ENCODE measurements at regions not wholly inside any gene's neighbourhood (a gene's known extent, or its start where the extent isn't known, plus 50 kb on each side); places are given as distances from the start of the nearest gene placed in this dataset.
"Not testable (repeated sequence)": the region's sequence is repeated elsewhere in the genome, so short reads cannot be mapped to it uniquely, and the experiment has no call there.

DNA sequence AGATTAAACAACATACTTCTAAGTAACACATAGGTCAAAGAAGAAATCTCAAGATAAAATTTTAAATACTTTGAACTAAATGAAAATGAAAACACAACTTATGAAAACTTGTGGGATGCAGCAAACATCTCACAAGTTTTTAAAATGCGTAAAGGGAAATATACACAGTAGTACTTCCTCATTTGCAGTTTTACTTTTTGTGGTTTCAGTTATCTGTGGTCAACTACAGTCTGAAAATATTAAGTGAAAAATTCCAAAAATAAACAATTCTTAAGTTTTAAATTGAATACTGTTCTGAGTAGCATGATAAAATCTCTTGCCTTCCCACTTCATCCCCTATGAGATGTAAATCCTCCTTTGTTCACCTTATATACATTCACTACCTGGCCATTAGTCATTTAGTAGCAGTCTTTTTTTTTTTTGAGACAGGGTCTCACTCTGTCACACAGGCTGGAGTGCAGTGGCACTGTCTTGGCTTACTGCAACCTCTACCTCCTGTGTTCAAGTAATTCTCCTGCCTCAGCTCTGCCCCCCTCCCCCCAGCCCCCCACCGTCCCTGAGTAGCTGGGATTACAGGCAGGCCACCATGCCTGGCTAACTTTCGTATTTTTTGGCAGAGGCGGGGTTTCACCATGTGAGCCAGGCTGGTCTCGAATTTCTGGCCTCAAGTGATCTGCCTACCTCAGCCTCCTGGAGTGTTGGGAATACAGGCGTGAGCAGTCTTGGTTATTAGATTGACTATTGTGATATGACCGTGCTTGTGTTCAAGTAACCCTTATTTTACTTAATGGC is 154.6 kb upstream of the AHI1 start:
- no peak for DNase-seq (ENCODE audit: low spot score)

DNA sequence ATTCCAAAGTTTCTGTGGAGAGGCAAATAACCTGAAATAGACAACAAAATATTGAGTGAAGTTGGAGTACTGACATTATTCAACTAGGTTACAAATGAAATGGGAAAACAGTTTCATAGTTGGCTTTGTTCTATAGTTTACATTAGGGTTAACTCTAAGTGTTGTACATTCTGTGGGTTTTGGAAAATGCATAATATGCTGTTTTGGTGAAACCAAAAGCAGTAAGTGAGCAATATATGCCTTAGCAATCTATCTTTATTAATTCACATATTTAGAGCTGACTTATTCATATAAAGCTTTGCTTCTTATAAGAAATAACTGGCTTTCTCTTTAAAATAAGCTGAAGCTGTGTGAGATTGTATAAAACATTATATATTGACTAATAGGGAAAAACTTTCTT is 157.5 kb upstream of the AHI1 start:
- DNase-seq (ENCODE audit: low spot score) = no peak

- DNase-seq (ENCODE audit: low spot score) = no peak
These were observed 159.7 kb upstream of the AHI1 start for GRCh38 chr6:135657207-135657606.

DNA sequence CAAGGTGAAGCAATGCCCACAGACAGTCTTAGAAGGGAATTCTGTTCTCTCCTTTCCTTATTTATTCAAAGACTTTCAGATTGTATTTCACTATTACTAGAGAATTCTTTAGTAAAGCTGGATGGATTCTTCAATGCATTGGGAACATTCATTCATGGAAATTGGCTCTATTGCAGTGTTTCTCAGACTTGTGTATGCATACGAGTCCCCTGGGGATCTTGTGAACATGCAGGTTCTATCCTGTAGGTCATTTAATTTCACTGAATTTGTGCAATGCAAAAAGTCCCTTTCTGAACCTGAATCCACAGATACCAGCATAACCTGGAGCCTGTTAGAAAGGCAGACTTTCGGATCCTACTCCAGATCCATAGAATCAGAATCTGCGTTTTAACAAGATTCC is 160.9 kb upstream of the AHI1 start:
- DNase-seq (ENCODE audit: low spot score) = no peak

DNA sequence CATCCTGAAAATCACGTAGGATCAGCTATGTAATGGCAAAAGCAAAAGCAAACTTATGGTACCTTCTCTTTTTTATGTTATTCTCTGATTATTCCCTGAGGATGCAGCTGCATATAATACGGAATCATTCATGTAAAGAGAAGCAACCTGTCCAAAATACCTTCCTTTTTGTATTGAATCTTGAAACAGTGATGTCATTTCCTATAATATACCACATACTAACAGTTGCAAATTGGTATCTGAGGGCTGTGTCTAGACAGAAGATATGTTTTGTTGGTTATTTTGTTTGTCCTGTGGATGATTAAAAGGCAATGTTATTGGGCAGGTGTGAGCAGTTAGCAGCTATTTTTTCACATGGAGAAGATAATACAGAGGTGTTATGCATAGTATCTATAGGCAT is 161.4 kb upstream of the AHI1 start:
- DNase-seq (ENCODE audit: low spot score) = no peak

GRCh38 chr6:135664527-135664926 is 167.0 kb upstream of the AHI1 start:
- no peak for DNase-seq (ENCODE audit: low spot score)

- DNase-seq (ENCODE audit: low spot score) = no peak
These were observed 168.4 kb upstream of the AHI1 start for GRCh38 chr6:135665935-135666334.

DNA sequence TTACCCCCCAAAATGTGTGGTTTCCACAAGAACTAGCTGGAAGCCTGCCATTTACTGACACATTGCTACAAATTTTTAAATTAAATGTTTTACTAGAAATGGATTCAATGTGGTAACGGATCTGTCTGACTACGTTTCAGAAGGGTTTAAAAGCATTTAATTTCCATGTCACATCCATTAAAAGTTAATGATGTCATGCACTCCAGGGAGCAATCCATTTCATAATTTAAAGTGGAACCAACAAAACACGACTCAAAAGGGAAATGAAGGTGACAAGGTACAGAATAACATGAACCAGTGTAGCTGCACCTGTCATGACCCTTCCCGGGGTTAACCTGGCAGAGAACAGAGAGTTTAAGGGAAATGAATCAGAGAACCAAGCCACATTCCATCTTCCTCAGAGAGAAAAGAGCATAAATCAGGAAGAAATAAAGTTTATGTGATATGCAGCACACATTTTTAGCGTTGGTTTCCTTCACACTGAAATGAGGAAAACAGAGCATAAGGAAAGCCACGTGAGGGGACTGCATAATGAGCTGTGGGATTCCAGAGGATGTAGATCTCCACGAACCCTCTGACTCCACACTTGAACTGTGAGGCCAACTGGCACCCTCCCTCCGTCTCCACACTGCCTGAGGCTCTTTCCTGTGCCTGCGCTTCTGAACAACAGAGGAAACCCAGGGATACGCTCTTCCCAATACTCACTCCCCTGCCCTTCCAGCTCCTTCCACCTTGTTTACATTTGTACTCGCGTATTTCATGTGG is 170.3 kb upstream of the AHI1 start:
- DNase-seq (ENCODE audit: low spot score) = no peak

DNA sequence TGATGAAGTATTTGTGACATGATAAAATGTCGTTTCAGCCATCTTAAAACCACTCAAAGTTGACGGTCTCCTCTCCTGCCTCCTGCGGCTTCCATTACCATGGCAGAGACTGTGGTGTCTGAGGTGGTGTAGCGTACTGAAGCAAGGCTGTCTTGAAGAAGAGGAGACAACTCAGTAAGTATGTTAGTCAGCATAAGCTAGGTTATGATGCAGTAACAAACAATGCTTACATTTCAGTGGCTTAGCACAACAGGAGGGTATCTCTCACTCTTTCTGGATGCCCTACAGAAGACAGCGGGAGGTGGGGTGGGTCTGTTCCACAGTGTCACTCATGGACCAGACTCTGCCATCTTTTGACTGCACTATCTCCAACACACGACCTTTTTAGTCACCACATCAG is 174.7 kb upstream of the AHI1 start:
- no peak for DNase-seq (ENCODE audit: low spot score)

DNA sequence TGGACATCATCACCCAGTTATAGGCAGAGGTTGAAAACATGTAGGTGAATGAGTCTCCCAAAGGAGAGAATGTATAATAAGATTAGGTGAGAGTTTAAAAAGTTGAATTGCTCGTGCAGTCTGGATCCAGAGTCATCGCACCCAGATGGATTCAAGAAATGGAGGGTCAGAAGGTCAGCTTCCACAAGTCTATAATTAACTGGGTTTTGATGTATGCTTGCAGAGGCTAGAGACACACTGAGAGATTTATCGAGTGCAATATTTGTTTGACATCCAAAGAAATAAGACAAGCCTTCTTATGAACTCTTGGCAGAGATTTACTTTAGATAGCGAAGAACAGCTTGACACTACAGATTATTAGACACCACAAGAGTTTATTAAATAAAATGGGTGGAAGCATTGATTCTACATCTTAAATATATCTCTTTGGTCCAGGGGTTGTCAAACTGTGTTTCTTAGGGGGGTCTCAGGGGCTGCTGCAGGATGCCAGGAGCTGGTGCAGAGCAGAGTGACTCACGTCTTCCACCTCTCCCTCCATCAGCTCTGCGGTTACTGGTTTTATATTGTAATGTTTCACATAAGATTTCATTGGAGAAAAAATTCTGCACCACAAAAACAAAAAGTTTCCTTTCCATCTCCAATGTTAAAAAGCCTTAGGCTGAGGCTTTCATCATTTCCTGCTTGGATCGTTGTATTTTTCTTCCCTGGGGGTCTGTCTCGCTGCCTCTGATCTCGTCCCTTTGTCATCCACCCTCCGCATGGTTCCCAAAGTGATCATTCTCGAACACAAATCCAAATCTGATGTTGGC is 176.2 kb upstream of the AHI1 start:
- DNase-seq (ENCODE audit: low spot score) = no peak

DNA sequence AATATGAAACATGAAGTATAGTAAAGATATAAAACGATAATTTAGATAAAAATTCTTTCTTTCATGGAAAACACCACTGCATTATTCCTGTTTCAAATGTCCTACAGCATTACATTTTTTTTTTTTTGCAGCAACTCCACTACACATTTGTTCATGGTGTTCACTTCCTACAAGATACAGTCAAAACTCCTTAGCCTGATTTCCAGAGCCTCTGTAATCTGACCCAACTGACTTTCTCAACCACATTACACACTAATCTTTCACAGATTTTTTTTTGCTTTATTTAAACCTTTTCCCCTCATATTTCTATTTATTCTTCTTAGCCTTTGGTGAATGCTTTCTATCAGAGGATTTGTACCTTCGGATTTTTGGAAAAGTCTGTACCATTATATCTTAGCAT is 176.5 kb upstream of the PDE7B start:
- DNase-seq (ENCODE audit: low spot score) = no peak

DNA sequence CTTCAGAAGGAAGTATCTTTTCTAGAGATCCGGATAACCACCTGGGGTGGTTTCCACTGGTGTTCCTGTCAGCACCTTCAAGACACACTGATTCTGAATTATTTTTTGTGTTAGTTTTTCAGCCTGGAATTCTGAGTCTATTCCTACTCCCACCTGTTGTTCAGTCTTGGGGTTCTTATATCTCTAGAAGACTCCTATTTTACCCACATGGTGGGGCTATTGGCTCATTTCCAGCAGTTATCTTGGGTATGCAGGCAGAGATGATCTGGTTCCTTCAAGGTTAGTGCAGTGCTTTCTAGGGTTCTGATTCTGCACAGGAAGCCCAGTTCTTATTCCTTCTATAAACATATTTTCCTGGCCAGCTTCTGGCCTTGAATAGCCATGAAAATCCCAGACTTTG is 175.6 kb upstream of the PDE7B start:
- peak; percentile 35 for DNase-seq (ENCODE audit: low spot score)

- DNase-seq (ENCODE audit: low spot score) = no peak
These were observed 170.3 kb upstream of the PDE7B start for GRCh38 chr6:135680964-135681913.

GRCh38 chr6:135686784-135687301 is 164.7 kb upstream of the PDE7B start:
- no peak for DNase-seq (ENCODE audit: low spot score)

DNA sequence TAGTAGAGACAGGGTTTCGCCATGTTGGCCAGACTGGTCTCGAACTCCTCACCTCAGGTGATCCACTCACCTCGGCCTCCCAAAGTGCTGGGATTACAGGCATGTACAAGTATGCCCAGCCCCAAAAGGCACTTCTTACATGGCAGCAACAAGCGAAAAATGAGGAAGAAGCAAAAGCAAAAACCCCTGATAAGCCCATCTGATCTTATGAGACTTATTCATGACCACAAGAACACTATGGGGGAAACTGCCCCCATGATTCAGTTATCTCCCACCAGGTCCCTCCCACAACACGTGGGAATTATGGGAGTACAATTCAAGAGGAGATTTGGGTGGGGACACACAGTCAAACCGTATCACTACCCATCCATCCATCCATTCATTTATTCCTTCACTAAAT is 163.0 kb upstream of the PDE7B start:
- not testable (repeated sequence) for DNase-seq (ENCODE audit: low spot score)

- DNase-seq (ENCODE audit: low spot score) = no peak
These were observed 159.1 kb upstream of the PDE7B start for GRCh38 chr6:135692426-135692825.

- no peak for DNase-seq (ENCODE audit: low spot score)
These were observed 157.6 kb upstream of the PDE7B start for GRCh38 chr6:135693811-135694370.

GRCh38 chr6:135699705-135700104 is 151.8 kb upstream of the PDE7B start:
- DNase-seq (ENCODE audit: low spot score) = no peak

DNA sequence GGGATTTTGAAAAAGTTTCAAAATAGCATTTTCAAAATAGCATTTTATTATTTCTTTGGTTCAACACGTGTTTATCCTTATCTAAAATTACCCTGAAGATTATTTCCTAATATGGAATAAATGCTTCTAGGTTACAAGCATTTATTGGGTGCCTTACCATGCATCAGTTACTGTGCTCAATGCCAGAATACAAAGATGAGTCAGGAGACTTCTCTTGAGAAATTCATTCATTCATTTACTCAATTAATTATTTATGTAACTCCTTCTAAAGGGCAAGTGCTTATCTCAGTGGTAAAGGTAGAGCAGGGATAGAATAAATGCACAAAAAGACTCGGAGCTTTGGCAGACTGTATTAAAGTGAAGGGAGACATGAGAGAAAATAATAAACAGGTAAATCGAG is 150.1 kb upstream of the PDE7B start:
- no peak for DNase-seq (ENCODE audit: low spot score)

DNA sequence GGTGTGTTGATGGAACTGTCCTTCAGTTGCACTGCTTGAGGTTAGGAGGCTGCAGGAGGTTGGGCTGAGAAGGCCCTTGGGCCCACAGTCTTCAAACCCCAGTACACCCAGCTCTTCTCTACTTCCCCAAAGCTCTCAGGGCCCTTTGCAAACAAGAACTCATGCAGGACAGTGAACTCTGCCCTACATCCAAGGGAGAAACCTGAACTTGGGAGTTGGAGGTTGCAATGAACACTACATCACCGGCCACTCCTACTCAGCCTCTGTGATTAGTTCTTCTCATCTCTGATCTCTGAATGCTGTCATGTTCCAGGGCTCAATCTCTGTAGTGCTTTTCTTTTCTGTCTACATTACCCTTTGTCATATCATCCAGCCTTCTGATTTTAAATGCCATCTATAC is 148.5 kb upstream of the PDE7B start:
- no peak for DNase-seq (ENCODE audit: low spot score)

DNA sequence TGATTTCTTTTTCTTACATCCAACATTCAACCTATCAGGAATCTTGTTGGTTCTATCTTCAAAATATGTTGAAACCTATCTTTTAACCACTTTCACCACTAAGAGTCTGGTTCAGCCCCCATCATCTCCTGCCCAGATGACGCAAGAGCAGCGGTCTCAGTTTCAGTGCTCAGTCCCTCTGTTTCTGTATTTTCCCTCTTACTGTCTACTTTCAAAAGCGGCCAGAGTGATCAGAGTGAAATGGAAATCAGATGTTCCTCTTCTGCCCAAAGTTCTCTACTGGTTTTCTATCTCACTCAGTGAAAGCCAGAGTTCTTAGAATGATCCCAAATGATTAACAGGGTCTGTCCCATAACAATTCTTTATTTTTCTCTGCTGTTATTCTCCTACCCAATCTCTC is 147.9 kb upstream of the PDE7B start:
- DNase-seq (ENCODE audit: low spot score) = no peak
